GM15510 (cell line): ENCODE measurements at regions not wholly inside any gene's neighbourhood (a gene's known extent, or its start where the extent isn't known, plus 50 kb on each side); places are given as distances from the start of the nearest gene placed in this dataset.

Experiments
- POLR2A ChIP-seq: IDR thresholded peaks from 3 replicates; pipeline ENCODE4 v1.6.1; 2011; ENCODE audit warnings: borderline replicate concordance; ENCODE audit not compliant: insufficient read length; ENCODE audit errors: extremely low read depth

DNA sequence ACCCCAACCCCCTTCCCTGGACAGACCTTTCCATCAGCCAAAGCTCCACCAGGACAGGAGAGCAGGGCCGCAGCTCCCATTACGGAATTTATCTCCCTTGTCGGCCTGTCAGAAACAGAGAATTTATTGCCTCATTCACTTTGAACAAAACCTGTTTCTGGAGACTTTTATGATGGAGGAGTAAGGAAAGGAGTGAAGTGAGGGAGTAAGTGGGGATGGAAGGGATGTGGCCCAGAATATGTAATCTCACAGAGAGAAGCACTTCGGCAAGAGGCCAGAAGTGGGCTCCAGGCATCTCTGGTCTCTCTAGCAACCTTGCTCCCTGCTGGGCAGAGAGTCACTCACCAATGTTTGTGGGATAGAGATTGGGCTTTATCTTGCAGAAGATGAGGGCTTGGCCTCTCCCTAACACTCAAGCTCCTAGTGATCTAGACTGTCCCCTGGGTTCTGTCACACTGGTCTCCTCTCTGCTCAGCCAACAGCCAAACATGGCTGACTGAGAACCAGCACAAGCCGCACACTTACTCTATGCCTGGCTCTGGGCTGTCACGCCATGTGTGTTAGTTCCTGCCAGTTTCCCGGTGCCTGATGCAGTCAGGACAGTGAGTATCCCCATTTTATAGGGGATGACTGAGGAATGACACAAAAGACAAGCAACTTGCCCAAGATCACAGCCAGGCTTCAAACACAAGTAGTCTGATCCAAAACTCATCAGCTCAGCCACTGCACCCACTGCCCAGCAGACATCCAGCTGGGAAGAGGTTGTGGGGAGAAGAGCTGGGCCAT is 149.4 kb upstream of the ZMIZ1 start:
- no peak for TF ChIP-seq POLR2A

DNA sequence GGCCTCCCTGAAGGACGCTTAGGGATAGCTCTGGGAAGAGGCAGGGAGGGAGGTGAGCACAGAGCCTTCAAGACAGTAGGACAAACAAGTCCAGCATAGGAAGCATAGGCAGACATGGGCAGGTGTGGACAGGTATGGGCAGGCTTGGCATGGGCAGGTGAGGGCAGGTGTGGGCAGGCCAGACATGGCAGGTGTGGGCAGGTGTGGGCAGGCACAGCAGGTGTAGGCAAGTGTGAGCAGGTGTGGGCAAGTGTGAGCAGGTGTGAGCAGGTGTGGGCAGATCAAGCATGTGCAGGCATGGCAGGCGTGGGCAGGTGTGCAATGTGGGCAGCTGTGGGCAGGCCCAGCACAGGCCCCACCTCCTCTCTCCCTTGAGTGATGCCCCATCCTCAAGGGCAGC is 148.8 kb upstream of the ZMIZ1 start:
- no peak for TF ChIP-seq POLR2A

DNA sequence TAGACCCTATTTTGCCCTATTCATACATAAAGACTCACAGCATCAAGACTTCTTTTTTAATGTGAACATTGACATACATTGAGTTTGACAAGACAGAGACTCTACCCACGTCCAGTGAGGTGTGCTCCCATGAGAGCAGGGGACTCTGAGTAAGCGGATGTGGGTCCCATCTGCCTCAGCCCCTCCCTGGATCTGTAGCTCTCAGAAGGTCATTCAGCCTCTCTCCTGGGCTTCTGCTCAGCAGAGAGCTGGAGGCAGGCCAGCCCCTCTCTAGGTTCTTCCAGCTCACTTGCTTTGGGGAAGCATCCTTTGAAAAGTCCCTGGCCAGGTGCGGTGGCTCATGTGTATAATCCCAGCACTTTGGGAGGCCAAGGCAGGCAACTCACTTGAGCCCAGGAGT is 146.9 kb upstream of the ZMIZ1 start:
- TF ChIP-seq POLR2A: no peak

DNA sequence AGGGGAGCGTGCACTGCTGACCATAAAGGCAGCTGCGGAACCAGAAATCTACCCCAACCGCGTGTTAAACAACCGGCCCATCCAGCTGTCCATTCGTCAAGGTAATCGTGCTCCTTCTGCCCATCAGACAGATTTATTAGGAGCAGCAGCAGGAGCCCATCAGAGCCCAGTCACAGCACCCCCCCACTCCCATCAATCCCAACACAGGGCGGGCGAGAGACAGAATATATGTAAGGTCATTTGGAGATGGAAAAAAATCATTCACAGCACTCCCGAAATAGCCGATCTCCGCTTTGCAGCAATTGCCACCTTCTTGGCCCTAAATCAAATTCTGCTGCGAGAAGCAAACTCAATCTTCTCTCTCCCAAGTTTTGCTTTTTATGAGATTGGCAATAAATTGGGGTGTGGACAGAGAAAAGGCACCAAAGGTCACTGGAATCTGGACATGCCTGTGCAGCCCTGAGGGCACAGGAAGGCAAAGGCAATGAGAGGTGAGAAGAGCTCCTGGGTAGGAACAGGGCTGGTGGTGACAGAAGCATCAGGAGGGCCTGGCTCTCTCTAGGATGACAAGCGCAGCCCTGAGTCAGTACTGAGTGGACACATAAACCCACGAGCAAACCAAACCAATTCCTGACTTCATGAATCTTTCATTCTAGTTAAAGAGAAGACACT is 145.0 kb upstream of the ZMIZ1 start:
- TF ChIP-seq POLR2A: no peak

DNA sequence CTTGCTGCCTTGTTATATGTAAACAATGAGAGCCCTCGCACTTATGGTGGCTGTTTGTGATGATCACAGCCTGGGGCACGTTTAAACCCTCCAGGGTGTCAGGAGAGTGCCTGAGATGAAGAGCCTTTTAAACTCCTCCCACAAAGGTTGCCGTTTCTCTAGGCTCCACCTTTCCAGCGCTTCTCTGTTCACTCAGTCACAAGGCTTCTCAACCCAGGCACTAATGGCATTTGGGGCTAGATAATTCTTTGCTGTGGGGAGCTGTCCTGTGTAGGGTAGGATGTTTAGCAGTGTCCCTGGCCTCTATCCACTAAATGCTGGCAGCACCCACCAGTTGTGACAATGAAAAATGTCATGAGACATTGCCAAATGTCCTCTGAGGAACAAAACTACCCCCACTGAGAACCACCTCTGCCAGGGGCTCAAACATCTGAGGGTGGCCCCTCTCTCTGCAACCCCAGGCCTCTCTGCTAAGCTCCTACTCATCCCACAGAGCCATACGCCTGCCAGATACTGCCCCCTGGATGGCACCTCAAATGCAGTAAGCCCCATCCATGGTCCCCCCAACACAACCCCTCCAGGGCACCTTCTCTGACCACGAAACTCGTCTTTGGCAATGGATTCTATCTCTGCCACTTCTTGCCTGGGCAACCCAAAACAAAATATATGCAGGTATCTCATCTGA is 144.3 kb upstream of the ZMIZ1 start:
- TF ChIP-seq POLR2A: no peak

DNA sequence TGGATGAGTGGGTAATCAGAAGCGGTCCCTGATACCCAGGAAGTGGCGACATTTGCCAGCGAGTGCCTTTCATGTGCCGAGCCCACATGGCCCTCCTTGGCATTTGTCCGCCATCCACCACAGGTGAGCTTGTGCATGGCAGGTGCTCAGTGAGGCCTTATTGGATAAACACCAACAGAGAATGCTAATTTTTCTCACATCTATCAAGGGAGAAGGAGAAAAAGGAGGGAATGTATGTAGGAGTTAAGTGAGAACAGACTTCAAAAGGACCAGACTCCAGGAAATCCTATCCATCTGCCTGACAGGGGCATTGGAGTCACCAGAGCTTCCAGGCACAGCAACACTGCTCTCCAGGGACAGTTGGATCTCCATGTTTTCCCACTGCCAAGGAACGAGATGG is 143.5 kb upstream of the ZMIZ1 start:
- no peak for TF ChIP-seq POLR2A

DNA sequence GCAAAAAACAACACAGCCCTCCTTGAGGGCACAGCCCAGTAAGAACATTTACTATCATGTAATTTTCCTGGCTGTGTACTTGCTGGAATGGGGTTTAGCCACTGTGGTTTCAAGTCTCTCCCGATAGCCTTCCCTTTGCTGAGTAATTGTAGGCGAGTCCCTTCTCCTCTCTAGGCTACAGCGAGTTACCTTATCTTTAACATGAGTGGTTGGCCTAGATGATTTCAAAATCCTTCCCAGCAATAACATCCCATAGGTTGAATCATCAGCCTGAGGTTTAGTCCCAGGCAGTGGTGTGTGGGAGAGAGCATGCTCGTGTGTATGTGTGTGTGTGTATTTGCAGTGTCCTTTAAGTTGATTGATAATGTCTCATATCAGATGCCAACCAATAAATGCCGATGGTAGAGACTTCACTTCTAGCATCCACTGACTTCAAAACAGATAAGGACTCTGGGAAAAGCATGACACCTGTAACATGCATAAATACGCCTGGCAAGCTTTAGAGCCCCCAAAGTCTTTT is 142.9 kb upstream of the ZMIZ1 start:
- TF ChIP-seq POLR2A: no peak

DNA sequence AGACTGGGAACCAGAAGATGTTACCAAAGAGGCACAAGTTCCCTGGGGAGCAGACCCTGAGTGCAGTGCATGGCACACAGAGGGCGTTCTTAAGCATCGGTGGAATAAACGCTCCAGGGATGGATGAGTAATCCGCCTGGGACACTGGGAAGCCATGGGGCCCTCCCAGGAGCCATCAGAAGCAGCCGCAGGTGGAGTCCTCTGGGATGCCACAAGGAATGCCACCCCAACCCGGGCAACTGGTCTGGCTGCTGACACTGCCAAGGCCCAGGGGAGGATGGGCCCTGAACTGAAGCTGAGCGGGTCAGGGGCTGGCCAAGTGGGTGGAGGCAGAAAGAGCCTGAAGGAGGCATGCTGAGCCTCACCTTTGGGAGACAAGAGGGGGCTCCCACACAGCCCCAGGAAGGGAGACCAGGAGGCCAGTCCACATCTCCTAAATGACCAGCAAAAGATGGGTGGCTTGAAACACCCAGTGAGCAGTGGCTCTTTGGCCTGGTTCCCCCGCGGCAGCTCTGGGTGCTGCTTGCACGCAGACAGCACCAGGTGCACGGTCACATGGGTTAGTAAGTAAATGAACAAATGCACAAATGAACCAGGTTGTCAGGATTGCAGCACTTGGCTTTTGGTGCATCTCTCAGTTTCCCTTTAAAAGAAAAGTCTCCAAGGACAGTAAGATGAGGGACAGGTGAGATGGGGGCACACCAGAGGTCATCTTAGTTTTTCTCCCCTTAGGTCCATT is 141.3 kb upstream of the ZMIZ1 start:
- no peak for TF ChIP-seq POLR2A

DNA sequence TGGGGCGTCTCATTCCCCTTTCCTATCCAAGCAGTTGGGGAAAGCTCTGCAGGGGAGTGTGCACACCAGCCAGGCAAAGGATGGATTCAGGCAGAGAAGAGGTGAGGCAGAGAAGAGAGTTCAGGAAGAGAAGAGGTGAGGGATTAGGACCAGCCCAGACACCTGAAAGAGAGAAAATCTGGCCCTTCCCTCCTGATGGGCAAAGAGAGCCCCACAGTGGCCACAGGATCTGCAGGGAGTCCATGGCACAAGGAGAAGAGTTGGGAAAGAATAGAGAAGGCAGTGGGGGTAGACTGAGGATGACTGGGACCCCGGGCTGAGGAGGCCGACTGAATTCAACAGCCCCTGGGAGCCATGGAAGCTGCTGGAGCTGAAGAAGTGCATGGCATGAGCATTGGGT is 140.4 kb upstream of the ZMIZ1 start:
- no peak for TF ChIP-seq POLR2A

DNA sequence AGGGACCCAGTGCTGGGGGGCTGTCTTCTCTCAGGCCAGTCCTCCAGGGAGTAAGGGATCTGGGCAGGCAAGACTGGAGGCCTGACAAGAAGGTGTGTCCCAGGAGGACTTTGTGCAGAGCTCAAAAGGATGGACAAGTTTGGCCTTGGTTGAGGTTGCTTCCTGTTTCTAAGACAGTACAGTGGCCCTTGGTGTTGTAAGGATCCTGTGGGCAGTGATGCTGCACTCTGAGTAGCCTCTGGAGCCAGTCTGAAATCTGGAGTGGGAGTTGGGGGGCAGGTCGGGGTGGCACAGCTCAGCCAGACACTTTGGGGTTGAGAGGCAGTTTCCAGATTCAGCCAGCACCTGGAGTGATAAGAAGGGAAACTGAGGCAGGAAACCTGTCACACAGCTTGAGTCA is 139.2 kb upstream of the ZMIZ1 start:
- TF ChIP-seq POLR2A: no peak

DNA sequence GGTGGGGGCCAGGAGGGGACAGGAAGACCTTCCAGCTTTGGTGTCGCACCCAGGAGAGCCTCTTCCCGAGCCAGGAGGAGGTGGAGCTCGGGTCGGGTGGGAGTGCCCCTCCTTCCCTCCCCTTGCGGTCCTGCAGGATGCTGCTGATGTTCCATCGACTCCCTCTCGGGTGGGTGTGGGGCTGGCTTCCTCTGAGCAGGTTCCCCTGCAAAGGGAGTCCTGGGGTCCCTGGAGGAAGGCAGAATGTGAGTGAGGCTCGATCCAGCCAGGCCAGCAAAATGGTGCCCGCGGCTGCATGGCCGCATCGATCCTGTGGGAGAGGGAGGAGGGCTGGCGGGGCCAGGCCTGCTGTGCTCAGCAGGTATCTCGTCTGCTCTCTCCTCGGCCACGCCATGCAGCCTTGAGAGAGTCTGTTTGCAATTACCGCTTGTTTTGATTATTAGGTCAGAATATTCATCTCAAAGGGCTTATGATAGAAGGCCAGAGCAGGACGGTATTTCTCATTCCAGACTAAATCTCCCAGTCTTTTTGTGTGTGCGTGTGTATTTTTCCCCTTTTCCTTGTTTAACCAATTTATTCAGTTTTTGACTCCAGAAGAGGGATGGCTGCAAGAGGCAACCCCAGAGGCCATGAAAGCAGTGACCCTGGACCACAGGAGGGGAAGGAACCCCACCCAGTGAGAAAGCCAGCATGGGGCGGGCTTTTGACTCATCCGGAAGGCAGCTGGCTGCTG is 137.3 kb upstream of the ZMIZ1 start:
- no peak for TF ChIP-seq POLR2A

DNA sequence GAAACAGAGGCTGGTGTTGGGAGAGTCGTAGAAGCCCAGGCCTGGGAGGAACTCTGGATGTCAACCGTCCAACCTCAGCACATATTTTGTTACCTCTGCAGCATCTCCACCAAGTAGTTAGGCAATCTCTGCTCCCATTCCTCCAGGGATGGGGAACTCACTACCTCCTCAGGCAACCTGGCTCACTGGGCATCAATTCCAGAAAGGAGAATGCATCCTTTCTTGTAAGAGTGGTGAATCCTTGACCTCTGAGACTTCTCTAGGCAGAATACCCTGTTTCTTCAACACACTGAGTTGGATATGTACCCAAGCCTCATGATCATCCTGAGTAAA is 136.7 kb upstream of the ZMIZ1 start:
- TF ChIP-seq POLR2A: no peak

DNA sequence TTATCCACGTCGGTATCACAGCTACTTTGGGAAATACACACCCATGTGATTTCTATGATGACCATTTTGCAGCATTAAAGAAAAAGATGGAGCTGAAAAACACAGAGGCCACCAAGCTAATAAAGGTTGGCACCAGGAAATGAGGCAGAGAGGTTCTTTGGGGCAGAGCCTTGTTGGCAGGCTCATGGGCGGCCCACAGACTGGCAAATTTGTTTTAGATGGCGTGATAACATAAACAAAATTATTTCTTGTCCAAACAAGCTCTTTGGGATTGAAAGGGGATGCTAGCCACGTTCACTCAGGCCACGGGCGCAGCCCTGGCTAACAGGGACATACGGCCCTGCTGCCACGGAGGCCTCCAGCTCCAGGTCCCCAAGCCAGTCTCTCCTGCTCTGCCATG is 135.9 kb upstream of the ZMIZ1 start:
- no peak for TF ChIP-seq POLR2A

DNA sequence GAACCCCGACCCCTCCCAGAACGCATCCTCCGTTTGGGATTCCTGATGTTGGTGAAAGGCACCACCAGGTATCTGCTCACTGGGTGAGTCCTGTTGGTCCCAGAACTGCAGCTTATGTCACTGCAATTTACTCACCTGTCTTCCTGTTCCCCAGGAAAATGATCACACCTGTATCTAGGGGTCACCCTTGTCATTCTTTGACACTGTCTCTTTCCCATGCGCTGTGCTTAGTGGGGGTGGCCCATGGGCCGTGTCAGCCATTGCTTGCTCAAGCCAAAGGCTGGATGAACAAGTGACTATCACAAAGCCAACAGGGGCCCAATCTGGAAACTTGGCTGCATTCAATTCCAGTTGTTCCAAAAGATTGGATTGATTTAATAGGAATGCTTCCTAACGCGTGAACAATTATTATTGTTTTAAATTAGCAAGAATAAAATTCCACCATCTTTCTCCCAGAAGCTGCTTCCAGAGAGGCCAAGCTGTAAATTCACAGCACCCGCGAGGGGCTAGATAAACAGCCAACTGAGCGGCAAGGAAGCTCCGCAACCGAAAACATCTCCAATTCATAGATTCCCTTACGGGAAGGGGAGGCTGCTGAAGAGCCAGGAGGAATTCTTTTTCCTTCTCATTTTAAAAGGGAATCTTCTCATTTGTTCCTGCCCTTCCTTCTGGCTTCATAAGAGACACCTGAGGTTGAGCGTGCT is 134.8 kb upstream of the ZMIZ1 start:
- TF ChIP-seq POLR2A: no peak
